Psoas muscle (tissue), 7 donors: ENCODE measurements at regions not wholly inside any gene's neighbourhood (a gene's known extent, or its start where the extent isn't known, plus 50 kb on each side); places are given as distances from the start of the nearest gene placed in this dataset.

Experiments
- ATAC-seq, 4 donors: fragments of 200-7000 bp; cut with Tn5 transposase; one replicate each; pipeline ENCODE4 v1.9.1; 2020; ENCODE audit warnings: moderate library complexity in 3 of 4, mild to moderate bottlenecking in 2 of 4
- DNase-seq, 2 donors: peaks; one replicate each; pipeline ENCODE4 v3.0.0-alpha.2; 2020
- H3K27ac ChIP-seq: fragments of 200-600 bp; one replicate; pipeline ENCODE4 v1.8.0; 2022
- H3K27me3 ChIP-seq, 3 donors: fragments of 200-600 bp in 1 of 3; one replicate each; pipeline versions ENCODE4 v1.6.1 to v1.8.0; 2013 to 2022; ENCODE audit warnings: low read length in 2 of 3, mild to moderate bottlenecking in 2 of 3, moderate library complexity in 1 of 3; ENCODE audit not compliant: insufficient read depth in 3 of 3
- H3K36me3 ChIP-seq, 2 donors: fragments of 200-600 bp in 1 of 2; one replicate each; pipeline versions ENCODE4 v1.6.1 to v1.8.0; 2013 to 2022; ENCODE audit warnings: low read depth in 1 of 2, mild to moderate bottlenecking in 1 of 2, moderate library complexity in 1 of 2; ENCODE audit not compliant: insufficient read depth in 1 of 2
- H3K4me1 ChIP-seq: fragments of 200-600 bp; one replicate; pipeline ENCODE4 v1.8.0; 2022
- H3K4me3 ChIP-seq: fragments of 200-600 bp; one replicate; pipeline ENCODE4 v1.8.0; 2022; ENCODE audit warnings: mild to moderate bottlenecking
- H3K9me3 ChIP-seq: fragments of 200-600 bp; one replicate; pipeline ENCODE4 v1.8.0; 2022
- WGBS, 3 donors: extraction: QIAGEN DNeasy Blood & Tissue Kit; methylation state at CpG; one replicate each; pipeline versions ENCODE4 v1.1.6 to v1.1.7; 2013; 5-methylcytosine and 5-hydroxymethylcytosine counted together
- intact Hi-C, 2 donors: fragments of 100-400 bp; cut with DNase I; formaldehyde crosslinking; loops; one replicate each; pipeline versions ENCODE4 v1.11.0 to v1.14.2; 2022
- TF ChIP-seq, protein P1 (sequence below): fragments of 200-600 bp; IDR thresholded peaks from one replicate; pipeline ENCODE4 v1.8.0; 2022; ENCODE audit warnings: antibody characterized with exemption
- donor health status: healthy with polysubstance abuse.
- donor health status: DM: no; HTN: no; CAD: no; lungs with moderate emphysema.
- donor health status: Bipolar disorder and iron deficiency.
- donor health status: healthy.
- donor health status: DM: yes; HTN: yes; CAD: no.
- donor health status: DM: no; HTN: no; CAD: no.
- donor health status: DM: yes; HTN: yes; CAD: no.

- no peaks in the 10 kb centered on the region for H3K9me3 ChIP-seq
- no peaks in the 10 kb centered on the region for H3K4me1 ChIP-seq
- TF ChIP-seq, protein P1, sequence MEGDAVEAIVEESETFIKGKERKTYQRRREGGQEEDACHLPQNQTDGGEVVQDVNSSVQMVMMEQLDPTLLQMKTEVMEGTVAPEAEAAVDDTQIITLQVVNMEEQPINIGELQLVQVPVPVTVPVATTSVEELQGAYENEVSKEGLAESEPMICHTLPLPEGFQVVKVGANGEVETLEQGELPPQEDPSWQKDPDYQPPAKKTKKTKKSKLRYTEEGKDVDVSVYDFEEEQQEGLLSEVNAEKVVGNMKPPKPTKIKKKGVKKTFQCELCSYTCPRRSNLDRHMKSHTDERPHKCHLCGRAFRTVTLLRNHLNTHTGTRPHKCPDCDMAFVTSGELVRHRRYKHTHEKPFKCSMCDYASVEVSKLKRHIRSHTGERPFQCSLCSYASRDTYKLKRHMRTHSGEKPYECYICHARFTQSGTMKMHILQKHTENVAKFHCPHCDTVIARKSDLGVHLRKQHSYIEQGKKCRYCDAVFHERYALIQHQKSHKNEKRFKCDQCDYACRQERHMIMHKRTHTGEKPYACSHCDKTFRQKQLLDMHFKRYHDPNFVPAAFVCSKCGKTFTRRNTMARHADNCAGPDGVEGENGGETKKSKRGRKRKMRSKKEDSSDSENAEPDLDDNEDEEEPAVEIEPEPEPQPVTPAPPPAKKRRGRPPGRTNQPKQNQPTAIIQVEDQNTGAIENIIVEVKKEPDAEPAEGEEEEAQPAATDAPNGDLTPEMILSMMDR: no peak
- WGBS, 3 donors: 77 to 82% (median 78%) methylated on average over 2 of the region's 2 CpGs
- DNase-seq: no peak
- intact Hi-C loops: no loop called here
- H3K4me3 ChIP-seq: no peak overlapping the region
- H3K27me3 ChIP-seq: peaks cover 0 to 3% (median 0%) of the 10 kb centered on the region in 3 donors
- ATAC-seq: no peak
- H3K36me3 ChIP-seq: no peaks in the 10 kb centered on the region
- no peak overlapping the region for H3K27ac ChIP-seq
Observed at GRCh38 chr10:120313715-120314114, 143.3 kb upstream of the PLPP4 start.

- Histone ChIP-seq H3K4me1 (no peaks in the 10 kb centered on the region), H3K9me3 (no peaks in the 10 kb centered on the region), H3K4me3 (no peak overlapping the region), H3K27ac (no peak overlapping the region), H3K36me3 (no peaks in the 10 kb centered on the region), H3K27me3 (peaks cover 0 to 3% (median 0%) of the 10 kb centered on the region in 3 donors)
- intact Hi-C loops: no loop called here
- TF ChIP-seq, protein P1: no peak
- ATAC-seq (no peak), DNase-seq (no peak)
- WGBS, 3 donors: 38 to 63% (median 57%) methylated on average over 1 of the region's 1 CpG
Observed at GRCh38 chr10:120314442-120314841, 142.6 kb upstream of the PLPP4 start.

GRCh38 chr10:120318862-120319261 lies 138.2 kb upstream of the PLPP4 start:
- intact Hi-C loops: no loop called here
- Histone ChIP-seq H3K4me3 (no peak overlapping the region), H3K36me3 (no peaks in the 10 kb centered on the region), H3K4me1 (no peaks in the 10 kb centered on the region), H3K27ac (no peak overlapping the region), H3K27me3 (no peaks in the 10 kb centered on the region), H3K9me3 (no peaks in the 10 kb centered on the region)
- ATAC-seq: no peak
- TF ChIP-seq, protein P1: no peak
- no peak for DNase-seq
- WGBS, 3 donors: 84 to 85% (median 84%) methylated on average over 3 of the region's 3 CpGs

DNA sequence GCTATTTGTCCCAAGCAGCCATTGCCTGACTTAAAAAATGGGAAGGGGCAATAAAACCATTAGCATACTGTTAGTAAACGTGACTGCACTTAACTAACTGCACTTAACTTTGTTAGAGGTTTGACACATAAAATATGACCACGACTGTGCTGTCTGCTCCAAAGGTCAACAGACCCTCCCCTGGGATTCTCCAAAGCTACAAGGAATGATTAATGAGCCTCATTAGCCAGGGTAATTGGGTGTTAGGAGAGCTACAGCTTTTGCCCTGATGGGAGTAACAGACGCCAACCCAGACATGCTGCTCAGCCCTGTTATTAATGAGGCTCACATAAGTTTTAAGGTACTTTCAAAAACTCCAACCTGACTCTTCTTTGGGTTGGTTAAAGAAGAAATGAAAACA lies 129.4 kb upstream of the PLPP4 start:
- TF ChIP-seq, protein P1: no peak
- intact Hi-C loops: no loop called here
- WGBS, 3 donors: 12 to 19% (median 15%) methylated on average over 3 of the region's 3 CpGs

GRCh38 chr10:120328647-120329046 lies 128.4 kb upstream of the PLPP4 start:
- H3K36me3 ChIP-seq: no peaks in the 10 kb centered on the region
- no peak overlapping the region for H3K27ac ChIP-seq
- no peak for DNase-seq
- H3K9me3 ChIP-seq: no peaks in the 10 kb centered on the region
- WGBS, 3 donors: 59 to 60% (median 59%) methylated on average over 3 of the region's 3 CpGs
- no peak for ATAC-seq
- intact Hi-C loops: no loop called here
- peaks cover 0 to 2% (median 0%) of the 10 kb centered on the region in 3 donors for H3K27me3 ChIP-seq
- no peaks in the 10 kb centered on the region for H3K4me1 ChIP-seq
- H3K4me3 ChIP-seq: no peak overlapping the region
- TF ChIP-seq, protein P1: no peak

More for the DNA sequence above, 129.4 kb upstream of the PLPP4 start:
- ATAC-seq (no peak), DNase-seq (no peak)
- no peak overlapping the region for H3K4me3 ChIP-seq
- no peaks in the 10 kb centered on the region for H3K36me3 ChIP-seq
- no peak overlapping the region for H3K27ac ChIP-seq
- H3K4me1 ChIP-seq: no peaks in the 10 kb centered on the region
- peaks cover 0 to 2% (median 0%) of the 10 kb centered on the region in 3 donors for H3K27me3 ChIP-seq
- H3K9me3 ChIP-seq: no peaks in the 10 kb centered on the region
